ENCODE measurements at regions not wholly inside any gene's neighbourhood (a gene's known extent, or its start where the extent isn't known, plus 50 kb on each side); places are given as distances from the start of the nearest gene placed in this dataset.
"Not testable (repeated sequence)": the region's sequence is repeated elsewhere in the genome, so short reads cannot be mapped to it uniquely, and the experiment has no call there.

DNA sequence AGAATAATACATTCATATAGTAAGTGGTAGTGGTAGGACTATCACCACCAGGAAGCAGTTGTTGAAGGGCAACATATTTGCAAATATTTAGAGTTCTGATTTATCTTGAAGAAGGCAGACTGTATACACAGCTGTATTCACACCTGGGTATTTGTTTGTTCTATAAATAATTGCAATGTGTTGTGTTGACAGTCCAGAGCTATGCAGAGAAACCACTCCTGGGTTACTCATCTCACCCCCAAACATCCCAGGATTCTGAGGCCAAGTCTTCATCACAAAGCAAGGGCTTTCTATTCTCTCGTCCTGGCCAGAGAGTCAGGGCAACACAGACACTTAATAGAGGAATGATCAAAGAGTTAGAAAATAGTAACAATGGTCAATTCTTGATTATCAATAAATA is 102.1 kb upstream of the FAT3 start:
- intact Hi-C loops (cut with micrococcal nuclease), result no loop called here

DNA sequence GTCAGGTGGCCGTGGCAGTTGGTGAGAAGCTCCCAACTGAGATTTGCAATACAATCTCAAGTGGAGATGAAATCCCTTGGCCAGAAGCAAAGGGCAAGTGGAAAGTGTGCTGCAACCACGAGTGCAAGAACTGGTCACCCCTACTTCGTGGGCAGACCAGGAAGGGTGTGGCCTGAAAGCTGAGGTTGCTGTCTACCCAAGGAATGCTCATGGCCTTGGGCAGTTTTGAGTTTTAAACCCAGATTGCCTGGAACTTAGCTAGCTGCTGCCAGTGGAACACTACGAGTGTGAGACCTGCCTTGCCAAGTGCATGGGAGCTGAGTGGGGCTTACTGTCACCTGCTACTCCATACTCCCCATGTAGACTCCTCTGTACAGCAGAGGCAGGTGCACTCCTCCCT is 113.3 kb upstream of the FAT3 start:
- intact Hi-C loops (cut with micrococcal nuclease), result no loop called here

DNA sequence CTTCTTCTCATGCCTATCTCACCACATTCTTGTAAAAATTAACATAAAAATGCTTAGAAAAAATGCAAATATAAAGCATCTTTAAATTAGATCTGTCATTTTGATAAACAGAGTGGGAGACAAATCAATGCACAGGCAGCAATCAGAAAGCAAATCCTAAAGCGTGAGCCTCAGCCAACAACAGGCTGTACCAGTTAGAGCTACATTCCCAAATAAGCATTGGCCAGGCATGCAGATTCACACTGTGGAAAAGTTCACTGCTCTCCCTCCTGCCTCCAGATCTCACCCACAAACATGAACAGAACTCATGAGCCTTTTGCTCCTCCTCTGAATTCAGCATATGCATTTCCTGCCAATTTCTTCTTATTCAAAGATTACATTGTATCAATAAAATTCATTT is 115.2 kb upstream of the FAT3 start:
- intact Hi-C loops (cut with micrococcal nuclease), result no loop called here

DNA sequence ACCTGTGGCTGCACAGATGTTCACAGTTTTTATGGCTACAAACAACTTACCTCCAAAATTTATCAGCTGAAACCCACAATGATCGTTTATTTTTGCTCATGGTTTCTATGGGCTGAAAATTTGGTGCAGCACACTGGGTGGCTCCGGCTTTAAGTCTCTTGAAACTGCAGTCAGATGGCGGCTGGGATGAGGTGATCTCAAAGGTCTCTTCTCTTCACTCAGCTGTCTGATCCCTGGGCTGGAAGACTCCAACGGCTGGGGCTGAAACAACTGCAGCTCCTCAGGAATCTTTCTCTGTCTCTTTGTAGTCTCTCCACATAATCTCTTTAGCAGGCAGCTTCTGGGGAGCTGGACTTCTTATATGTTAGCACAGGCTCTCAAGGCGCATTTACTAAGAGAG is 117.3 kb upstream of the FAT3 start:
- intact Hi-C loops (cut with micrococcal nuclease), result no loop called here

DNA sequence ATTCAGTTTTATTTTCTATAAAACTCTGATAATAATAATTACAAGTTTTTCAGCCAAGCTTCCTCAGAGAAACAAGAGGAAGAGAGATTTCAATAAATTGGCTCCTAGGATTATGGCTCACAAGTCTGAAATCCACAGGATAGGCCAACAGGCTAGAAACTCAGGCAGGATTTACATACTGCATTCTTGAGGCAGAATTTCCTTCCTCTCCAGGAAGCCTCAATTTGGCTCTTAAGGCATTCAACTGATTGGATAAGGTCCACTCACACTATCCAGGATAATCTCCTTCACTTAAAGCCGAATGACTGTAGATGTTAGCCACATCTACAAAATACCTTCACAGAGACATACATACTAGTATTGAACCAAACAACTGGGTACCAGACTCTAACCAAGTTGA is 120.3 kb upstream of the FAT3 start:
- intact Hi-C loops (cut with micrococcal nuclease), result no loop called here

DNA sequence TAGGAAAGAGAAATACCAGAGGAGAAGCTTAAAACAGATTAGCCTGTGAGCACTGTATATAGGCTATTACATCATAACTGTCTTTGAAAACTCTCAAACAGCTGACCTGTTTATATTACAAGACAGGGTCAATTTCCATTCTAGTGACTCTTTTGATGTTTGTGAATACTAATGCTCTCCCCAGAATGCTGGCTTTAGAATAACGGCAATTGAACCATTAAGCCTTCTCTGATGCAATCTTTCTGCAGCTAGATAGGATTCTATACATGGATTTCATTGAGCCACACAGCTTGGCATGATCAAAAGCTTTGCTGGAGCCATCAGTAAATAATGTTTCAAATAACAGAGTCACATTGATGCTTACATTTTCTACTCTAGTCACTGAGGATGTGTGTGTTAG is 122.7 kb upstream of the FAT3 start:
- intact Hi-C loops (cut with micrococcal nuclease), result no loop called here

DNA sequence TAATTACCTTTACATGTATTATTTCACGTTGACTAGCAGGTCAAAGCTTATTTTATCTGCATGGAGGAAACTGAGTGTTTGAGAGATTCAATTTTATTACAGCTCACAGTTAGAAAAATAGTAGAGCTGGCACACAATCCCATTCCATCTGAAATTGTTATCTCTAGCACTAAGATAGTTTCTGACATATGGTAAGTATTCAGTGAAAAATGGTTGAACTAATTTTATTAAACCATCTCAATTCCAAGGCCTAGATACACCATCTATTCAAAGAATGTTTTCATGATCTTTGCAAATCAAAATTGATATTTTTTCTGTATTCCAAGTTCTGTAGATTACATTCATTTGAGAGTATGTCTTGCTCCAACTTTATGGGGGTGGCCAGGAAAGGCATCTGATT is 125.4 kb upstream of the FAT3 start:
- intact Hi-C loops (cut with micrococcal nuclease), result no loop called here

DNA sequence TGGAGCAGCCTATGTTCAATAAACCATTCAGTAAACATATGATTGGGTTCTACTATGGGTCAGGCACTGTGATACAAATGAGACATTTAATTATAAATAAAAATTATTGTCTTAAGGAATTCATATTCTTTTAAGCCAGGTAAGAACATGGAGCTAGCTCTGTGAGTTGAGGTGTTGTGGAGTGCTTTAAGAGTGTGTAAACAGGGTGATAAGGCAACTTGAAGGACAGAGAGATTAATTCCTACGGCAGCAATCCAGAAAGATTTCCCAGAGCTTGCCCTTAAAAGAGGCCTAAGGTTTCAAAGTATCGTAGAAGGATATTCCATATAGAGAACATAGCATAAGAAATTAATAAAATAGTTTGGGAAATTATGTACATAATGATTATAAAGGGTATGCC is 126.4 kb upstream of the FAT3 start:
- intact Hi-C loops (cut with micrococcal nuclease), result no loop called here

DNA sequence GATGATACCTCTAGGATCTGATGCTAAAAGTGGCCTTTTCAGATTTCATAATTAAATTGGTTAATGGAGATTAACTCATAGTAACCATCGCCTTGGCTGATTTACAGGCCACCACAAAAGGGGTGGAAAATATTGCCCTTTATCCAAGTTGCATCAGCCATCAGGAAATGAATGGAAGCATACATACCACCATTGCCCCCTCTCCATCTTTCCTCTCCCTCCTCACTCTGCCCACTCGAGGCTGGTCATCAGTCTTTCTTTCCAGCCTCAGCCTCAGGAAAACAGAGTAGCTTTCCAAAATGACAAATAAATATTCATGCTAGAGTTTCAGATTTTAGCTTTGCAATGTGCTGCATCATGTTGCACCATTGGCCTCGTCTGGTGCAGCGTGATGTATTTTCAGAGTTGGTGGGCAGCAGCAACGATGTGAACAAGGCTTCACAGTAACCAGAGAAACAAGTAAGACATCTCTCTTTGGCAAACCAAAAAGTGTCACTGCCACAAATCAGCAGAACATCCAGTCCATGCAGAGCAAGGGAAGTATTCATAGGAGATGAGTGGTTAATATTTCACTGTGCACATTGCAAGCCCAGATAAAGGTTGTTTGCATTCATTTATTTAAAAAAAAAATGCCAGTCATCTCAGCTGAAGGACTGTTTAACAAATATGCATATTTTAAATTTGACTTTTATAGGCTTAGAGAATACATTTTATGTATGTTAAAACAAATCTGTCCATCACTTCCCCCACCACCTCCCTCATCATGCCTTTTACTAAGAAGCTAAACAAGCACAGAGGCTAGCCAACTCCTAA is 136.7 kb upstream of the FAT3 start:
- intact Hi-C loops (cut with micrococcal nuclease), result no loop called here

DNA sequence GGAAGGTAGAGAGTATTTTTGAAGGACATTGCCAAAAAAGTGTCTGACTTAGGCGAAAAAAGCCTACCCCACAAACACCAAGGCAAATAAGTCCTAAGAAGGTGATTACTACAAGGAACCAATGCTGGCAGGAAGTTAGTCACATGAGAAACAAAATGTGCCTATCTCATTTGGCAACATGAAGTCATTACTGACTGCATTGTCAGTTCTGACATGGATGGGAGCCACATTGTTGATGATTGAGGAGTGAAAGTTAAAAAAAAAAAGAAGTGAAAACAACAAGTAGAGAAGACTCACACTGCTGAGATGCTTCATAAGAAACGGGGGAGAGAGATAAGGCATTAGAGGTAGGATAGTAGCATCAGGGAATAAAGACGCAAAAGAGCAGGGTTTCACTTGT is 141.5 kb upstream of the FAT3 start:
- intact Hi-C loops (cut with micrococcal nuclease), result no loop called here

DNA sequence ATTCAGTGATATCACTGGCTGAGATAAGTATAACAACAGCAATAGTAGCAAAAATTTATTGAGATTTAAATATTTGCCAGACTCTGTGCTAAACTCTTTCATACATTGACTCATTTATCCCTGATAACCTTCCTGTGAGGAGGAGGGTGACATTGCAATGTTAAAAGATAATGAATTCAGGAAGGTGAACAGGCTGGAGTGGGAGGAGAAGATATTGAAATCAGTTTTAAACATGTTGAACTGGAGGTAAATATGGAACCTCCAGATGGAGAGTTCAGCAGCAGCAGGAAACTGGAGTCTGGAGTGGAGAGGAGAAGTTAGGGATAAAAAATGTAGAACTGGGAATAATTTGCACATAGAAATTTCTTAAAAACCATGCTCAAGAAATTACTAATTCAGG is 142.0 kb upstream of the FAT3 start:
- intact Hi-C loops (cut with micrococcal nuclease), result no loop called here

DNA sequence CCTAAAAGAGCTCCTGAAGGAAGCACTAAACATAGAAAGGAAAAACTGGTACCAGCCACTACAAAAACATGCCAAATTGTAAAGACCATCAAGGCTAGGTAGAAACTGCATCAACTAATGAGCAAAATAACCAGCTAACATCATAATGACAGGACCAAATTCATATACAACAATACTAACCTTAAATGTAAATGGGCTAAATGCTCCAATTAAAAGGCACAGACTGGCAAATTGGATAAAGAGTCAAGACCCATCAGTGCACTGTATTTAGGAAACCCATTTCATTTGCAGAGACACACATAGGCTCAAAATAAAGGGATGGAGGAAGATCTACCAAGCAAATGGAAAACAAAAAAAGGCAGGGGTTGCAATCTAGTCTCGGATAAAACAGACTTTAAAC is 150.1 kb upstream of the FAT3 start:
- intact Hi-C loops (cut with micrococcal nuclease), result not testable (repeated sequence)

DNA sequence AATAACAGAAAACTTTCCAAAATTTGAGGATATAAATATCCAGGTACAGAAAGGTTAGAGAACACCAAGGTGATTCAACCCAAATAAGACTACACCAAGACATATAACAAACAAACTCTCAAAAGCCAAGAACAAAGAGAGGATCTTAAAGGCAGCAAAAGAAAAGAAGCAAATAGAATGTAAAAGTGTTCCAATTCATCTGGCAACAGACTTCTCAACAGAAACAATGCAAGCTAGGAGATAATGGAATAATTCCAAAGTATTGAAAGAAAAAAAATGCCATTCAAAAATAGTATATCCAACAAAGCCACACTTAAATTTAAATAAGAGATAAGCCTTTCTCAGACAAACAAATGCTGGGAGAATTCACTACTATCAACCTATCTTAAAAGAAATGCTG is 153.0 kb upstream of the FAT3 start:
- intact Hi-C loops (cut with micrococcal nuclease), result no loop called here

DNA sequence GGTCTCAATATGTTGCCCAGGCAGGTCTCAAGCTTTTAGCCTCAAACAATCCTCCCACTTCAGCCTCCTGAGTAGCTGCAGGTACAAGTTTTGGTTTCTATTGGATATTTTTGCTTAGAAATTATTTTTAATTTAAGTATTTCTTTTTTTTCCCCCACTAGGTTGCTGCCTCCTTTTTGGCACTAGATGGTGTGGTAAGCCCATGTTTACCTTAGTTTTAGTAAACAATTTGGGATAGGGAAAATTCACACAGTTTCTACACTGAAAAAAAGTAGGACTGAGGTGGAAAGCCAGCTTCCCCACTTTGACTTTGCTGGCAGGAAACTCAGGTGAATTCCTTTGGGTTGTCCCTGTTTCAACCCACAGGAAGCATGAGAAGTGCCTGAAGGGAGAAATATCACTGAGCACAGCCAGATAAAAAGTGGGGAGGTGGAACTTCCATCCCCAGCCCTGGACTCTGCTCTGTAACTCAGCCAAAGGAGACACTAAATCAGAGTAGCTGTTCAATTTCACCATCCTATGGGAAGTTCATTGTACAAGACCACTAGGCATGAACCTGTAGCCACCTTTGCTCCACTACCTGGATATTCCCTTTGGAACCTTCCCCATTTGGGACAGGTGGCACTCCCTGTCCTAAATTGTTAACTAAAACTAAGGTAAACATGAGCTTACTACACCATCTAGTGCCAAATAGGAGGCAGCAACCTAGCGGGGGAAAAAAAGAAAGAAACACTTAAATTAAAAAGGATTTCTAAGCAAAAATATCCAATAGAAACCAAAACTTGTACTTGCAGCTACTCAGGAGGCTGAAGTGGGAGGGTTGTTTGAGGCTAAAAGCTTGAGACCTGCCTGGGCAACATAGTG is 154.4 kb upstream of the FAT3 start:
- intact Hi-C loops (cut with micrococcal nuclease), result no loop called here

DNA sequence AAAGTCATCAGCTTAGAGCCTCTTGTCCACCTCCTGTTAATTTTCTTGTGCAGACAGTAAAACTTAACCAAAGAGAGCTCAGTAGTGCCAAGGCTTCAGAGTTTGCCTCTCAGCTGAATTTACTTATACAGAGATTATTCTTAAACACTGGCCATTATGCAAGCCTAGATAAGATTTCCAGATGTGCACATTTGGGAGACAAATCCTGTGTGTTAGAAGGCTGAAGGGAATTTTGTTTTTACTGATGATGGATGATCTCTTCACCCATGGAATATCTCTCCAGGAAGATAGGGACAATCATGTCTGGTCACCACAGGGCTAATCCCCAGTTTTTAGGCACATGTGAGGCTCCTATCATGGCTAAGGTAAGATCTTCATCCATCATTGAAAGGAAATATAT is 157.6 kb upstream of the FAT3 start:
- intact Hi-C loops (cut with micrococcal nuclease), result no loop called here

DNA sequence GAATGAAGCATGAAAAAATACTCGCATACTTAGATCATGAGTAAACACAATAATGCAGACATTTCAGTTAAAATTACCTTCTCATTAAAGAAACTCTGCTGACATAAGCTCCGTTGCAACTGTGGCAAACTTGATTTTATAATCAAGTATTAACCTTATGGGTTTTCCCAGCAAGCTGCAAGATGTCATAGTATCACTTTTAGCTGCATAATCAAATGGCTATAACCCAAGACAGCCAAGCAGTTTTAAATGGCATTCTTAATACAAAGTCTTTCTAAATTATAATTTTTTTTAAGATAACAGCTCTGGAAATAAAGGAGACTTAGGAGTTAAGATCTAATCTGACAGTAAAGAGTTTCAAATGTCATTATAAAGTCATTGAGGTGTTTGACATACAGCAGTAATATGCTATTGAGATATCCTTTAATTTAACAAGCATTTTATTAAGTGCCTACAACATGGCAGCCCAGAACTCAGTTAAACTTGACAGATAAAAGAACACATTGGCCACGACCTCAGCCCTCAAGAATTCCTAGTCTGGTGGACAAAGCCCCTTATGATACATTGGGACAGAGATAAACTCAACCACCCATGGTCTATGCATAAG is 163.1 kb upstream of the FAT3 start:
- intact Hi-C loops (cut with micrococcal nuclease), result no loop called here

DNA sequence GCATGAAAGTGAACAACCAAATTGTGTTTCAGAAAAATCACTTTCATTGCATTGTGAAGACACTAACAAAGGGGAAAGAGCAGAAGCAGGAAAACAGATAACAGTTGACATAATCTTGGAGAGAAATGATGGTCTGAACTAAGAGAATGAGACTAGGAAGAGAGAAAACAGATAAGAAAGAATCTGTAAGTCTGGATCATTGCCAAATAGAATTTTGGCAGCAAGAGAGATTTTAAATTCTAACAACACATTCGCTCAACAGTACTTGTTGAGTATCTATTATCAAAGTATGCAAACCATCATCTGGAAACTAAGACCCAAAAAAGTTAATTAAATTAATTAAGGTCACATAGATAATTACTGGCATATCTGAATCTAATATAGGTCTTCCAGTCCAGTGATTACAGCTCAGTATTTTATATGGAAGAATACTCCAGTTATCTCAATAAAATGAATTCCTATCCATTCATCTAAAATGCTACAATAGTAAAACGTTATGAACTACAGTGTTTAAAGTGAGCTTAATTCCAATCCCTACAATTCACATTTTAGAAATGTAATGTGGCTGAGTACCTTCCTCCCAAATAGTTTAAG is 166.7 kb upstream of the FAT3 start:
- intact Hi-C loops (cut with micrococcal nuclease), result no loop called here

DNA sequence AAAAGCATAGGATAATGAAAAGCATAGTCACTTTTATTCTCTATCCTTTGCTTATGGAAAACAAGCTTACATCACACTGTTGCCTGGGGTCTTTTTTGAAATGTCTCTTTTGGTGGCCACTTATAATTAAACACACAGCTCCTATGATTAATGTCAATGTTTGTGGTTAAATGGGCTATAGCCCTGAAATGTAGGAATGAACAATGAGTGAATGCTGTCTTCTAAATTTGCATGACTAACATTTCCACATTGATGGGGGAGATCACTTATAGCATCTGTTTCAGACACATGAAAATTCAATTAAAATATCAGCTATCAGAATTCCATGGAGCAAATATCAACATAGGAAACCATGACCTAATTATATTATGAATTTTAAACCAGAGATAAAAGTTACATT is 171.4 kb upstream of the FAT3 start:
- intact Hi-C loops (cut with micrococcal nuclease), result no loop called here

DNA sequence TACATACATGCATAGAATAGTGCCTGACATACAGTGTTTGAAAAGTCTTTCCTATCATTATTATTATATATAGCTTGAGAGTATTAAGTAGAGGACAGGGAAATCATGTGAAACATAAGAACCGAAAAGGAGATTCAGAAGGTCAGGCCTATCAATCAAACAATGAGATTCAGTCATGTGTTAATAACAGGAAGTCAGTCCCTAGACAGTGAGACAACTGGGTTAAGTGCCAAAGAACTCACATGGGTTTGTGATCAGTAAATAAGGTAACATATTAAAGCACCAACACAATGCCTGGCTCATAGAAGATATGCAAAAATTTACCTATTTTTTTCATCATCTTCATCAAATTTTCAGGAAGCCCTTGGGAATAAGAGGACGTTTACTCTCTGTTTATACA is 174.3 kb upstream of the FAT3 start:
- intact Hi-C loops (cut with micrococcal nuclease), result no loop called here

DNA sequence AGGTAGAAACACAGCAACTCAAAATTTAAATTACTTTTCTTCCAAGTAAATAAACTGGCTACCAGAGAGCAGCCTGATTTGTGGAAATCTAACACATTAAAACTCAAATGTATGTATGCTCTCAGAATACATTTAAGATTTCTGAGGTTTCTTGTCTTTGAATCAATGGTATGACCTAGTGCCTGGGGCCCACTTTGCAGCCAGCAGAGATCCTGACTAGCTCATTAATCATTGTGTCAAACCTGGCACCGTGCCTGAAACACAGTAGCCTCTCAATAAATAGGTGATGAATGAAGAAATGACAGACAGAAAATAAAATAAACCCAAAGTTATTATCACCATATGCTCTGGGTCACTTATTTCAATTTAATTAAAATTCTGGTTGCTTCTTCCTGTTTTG is 176.2 kb upstream of the FAT3 start:
- intact Hi-C loops (cut with micrococcal nuclease), result no loop called here

DNA sequence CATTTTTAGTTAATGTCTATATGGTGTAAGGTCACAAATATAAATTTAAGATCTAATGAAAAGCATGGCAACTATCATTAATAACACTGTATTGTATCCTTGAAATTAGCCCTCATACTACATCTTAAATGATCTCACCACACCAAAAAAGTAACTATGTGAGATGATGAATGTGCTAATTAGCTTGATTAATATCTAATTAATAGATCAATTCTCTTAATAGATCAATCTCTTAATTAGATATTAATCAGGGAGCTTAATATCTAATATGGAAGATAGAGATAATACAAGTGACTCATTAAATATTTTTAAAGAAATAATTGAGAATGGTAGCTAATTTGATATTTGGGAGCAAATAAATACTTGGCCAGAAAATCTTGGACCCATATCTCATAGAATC is 178.5 kb upstream of the FAT3 start:
- intact Hi-C loops (cut with micrococcal nuclease), result no loop called here

DNA sequence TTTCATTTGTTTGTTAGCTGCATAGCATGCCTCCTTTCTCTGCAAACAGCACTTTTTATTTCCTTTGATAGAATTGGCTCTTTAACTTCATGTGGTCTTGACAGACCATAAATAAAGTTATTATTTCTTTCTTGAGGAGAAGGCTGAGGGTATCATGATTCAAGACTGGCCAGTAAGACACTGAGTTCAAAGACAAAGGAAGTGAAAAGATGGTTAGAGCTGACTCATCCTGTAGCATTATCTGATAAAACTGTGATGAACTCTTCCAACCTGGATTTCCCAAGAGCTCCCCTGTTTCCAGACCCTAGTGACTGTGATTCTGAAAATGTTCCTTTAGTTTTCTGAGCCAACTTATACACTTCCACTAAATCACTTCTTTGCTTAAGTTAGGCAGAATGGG is 179.3 kb upstream of the FAT3 start:
- intact Hi-C loops (cut with micrococcal nuclease), result no loop called here
